ENCODE measurements at regions not wholly inside any gene's neighbourhood (a gene's known extent, or its start where the extent isn't known, plus 50 kb on each side); places are given as distances from the start of the nearest gene placed in this dataset.

DNA sequence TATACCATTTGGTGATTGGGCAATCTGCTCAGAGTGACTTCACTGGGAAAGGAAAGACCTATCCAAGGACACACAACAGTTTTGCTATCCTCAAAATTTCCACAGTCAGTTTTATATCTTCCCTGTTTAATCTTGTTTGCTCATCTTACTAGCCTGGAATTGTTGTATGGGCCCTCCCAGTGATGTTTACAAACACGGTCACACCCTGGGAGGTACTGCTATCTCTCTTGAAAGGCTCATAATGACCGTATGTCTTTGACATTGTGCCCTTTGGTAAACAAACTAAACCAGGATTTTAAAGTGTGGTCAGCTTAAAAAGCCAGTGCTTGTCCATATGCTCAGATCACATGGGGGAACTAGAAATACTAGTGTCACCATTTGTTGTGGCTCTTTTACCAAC is 277.0 kb downstream of the CDH2 start:
- H3K4me1 Mint-ChIP-seq (ENCODE audit: low read depth in 2 of 2): no peaks in the 10 kb centered on the region
- no peaks in the 10 kb centered on the region for H3K27me3 Mint-ChIP-seq
- H3K9me3 Mint-ChIP-seq: peaks cover 20% of the 10 kb centered on the region
- H3K4me3 Mint-ChIP-seq: no peak overlapping the region
- no peak overlapping the region for H3K27ac Mint-ChIP-seq
- ATAC-seq (no peak), DNase-seq (ENCODE audit: low spot score) (no peak)
- peaks cover 11% of the 10 kb centered on the region for H3K36me3 Mint-ChIP-seq

DNA sequence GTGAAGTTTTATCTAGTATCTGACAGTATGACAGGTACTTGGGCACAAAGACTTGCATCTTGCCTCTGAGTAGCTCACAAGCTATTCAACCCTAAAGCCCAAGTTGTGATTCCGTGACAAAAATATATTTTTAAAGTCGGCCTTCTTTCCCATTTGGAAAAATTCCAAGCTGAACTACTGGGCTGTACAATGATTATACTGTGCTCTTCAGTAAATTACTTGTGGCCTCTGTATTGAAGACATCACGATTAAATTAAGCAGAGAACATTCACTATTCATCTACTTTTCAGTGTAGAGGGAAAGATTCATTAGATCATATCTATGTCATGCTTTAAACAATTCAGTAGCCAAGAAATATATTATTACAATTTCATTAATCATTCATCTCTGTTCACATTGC is 282.2 kb downstream of the CDH2 start:
- DNase-seq (ENCODE audit: low spot score): no peak
- ATAC-seq: no peak
- Mint-ChIP-seq H3K36me3 (peaks cover 6% of the 10 kb centered on the region), H3K4me3 (no peak overlapping the region), H3K27ac (no peak overlapping the region), H3K9me3 (peaks cover 5% of the 10 kb centered on the region), H3K27me3 (no peaks in the 10 kb centered on the region), H3K4me1 (ENCODE audit: low read depth in 2 of 2) (no peaks in the 10 kb centered on the region)

- Mint-ChIP-seq H3K36me3 (no peaks in the 10 kb centered on the region), H3K4me3 (no peak overlapping the region), H3K27me3 (no peaks in the 10 kb centered on the region), H3K27ac (no peak overlapping the region), H3K4me1 (ENCODE audit: low read depth in 2 of 2) (no peaks in the 10 kb centered on the region), H3K9me3 (peaks cover 3% of the 10 kb centered on the region)
- no peak for ATAC-seq
- no peak for DNase-seq (ENCODE audit: low spot score)
Measured at GRCh38 chr18:27887711-27888495, 289.0 kb downstream of the CDH2 start.

- Mint-ChIP-seq H3K27me3 (no peaks in the 10 kb centered on the region), H3K27ac (no peak overlapping the region), H3K4me3 (no peak overlapping the region), H3K9me3 (peaks cover 3% of the 10 kb centered on the region), H3K36me3 (no peaks in the 10 kb centered on the region), H3K4me1 (ENCODE audit: low read depth in 2 of 2) (no peaks in the 10 kb centered on the region)
- no peak for ATAC-seq
- no peak for DNase-seq (ENCODE audit: low spot score)
Measured at GRCh38 chr18:27887287-27887686, 289.6 kb downstream of the CDH2 start.

- Mint-ChIP-seq H3K27ac (no peak overlapping the region), H3K4me1 (ENCODE audit: low read depth in 2 of 2) (no peaks in the 10 kb centered on the region), H3K27me3 (no peaks in the 10 kb centered on the region), H3K9me3 (peaks cover 10% of the 10 kb centered on the region), H3K4me3 (no peak overlapping the region), H3K36me3 (no peaks in the 10 kb centered on the region)
- DNase-seq (ENCODE audit: low spot score) (no peak), ATAC-seq (no peak)
Measured at GRCh38 chr18:27879540-27879939, 297.4 kb downstream of the CDH2 start.

DNA sequence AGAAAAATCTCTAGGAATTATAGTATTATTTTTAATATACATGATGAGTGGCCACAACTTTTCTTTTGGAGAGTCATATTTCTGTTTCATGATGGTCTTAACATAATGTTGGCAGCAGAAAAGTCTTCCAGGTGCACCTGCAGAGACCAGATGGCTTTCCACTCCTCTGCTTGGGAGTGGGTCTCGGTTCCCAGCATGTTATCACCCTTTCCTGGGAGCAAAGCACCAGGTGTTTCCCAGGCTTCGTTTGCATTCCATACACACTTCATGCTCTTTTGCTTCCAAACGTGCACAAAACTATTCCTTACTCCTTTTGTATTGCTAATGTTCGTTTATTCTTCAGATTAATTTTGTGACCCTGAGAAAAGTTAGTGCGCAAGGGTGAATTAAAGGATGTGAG is 305.2 kb downstream of the CDH2 start:
- H3K9me3 Mint-ChIP-seq: peaks cover 8% of the 10 kb centered on the region
- H3K4me3 Mint-ChIP-seq: no peak overlapping the region
- no peaks in the 10 kb centered on the region for H3K4me1 Mint-ChIP-seq (ENCODE audit: low read depth in 2 of 2)
- peaks cover 5% of the 10 kb centered on the region for H3K36me3 Mint-ChIP-seq
- DNase-seq (ENCODE audit: low spot score) (no peak), ATAC-seq (no peak)
- H3K27ac Mint-ChIP-seq: no peak overlapping the region
- H3K27me3 Mint-ChIP-seq: no peaks in the 10 kb centered on the region

DNA sequence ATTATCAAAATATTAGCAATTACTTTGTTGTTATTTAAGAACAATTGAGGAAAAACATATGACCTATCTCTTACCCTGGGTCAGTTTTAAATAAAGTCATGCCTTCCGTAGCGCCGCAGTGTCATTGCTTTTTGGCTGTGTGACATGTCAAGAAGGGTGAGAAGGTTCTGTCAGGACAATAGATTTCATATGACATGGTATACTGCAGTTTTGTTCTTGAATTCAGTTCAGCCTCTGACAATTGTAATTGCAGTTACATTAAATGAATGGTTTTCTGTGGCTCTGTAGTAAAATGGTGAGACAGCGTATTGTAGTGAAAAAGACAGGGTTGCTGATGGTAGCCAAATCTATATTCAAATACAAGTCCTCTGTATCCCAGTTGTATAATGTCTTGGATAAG is 307.2 kb downstream of the CDH2 start:
- ATAC-seq (no peak), DNase-seq (ENCODE audit: low spot score) (no peak)
- Mint-ChIP-seq H3K27me3 (no peaks in the 10 kb centered on the region), H3K9me3 (peaks cover 7% of the 10 kb centered on the region), H3K4me1 (ENCODE audit: low read depth in 2 of 2) (no peaks in the 10 kb centered on the region), H3K4me3 (no peak overlapping the region), H3K36me3 (peaks cover 5% of the 10 kb centered on the region), H3K27ac (no peak overlapping the region)

GRCh38 chr18:27865431-27865830 is 311.5 kb downstream of the CDH2 start:
- H3K4me1 Mint-ChIP-seq (ENCODE audit: low read depth in 2 of 2): no peaks in the 10 kb centered on the region

GRCh38 chr18:27863780-27864430 is 313.0 kb downstream of the CDH2 start:
- H3K27me3 Mint-ChIP-seq: no peaks in the 10 kb centered on the region
- H3K9me3 Mint-ChIP-seq: no peaks in the 10 kb centered on the region
- H3K27ac Mint-ChIP-seq: no peak overlapping the region

More at GRCh38 chr18:27865431-27865830, 311.5 kb downstream of the CDH2 start:
- Mint-ChIP-seq H3K36me3 (no peaks in the 10 kb centered on the region), H3K27ac (no peak overlapping the region), H3K27me3 (no peaks in the 10 kb centered on the region), H3K4me3 (no peak overlapping the region), H3K9me3 (no peaks in the 10 kb centered on the region)
- ATAC-seq (no peak), DNase-seq (ENCODE audit: low spot score) (no peak)

GRCh38 chr18:27862041-27862682 is 314.8 kb downstream of the CDH2 start:
- H3K9me3 Mint-ChIP-seq: peaks cover 5% of the 10 kb centered on the region
- no peaks in the 10 kb centered on the region for H3K4me1 Mint-ChIP-seq (ENCODE audit: low read depth in 2 of 2)
- no peaks in the 10 kb centered on the region for H3K27me3 Mint-ChIP-seq

More at GRCh38 chr18:27863780-27864430, 313.0 kb downstream of the CDH2 start:
- no peak overlapping the region for H3K4me3 Mint-ChIP-seq
- H3K36me3 Mint-ChIP-seq: no peaks in the 10 kb centered on the region
- DNase-seq (ENCODE audit: low spot score) (no peak), ATAC-seq (no peak)
- no peaks in the 10 kb centered on the region for H3K4me1 Mint-ChIP-seq (ENCODE audit: low read depth in 2 of 2)

DNA sequence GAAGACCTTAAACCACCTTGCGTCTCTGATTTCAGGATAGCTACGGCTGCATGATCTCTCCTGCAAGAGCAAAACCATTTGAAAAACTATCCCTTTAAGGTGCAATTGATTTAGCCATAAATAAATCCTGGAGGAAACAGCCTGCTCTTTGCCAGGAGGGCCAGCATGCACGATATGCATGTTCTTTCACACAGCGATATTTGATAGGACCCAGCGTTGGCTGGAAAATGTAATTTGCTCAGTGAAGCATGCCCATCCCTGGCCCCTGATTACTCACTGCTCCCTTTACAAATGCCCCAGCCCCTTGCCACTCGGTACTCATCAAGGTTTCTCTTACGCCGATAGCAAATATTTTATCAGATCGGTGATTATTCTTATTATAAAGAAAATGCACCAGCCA is 315.4 kb downstream of the CDH2 start:
- DNase-seq (ENCODE audit: low spot score): no peak
- Mint-ChIP-seq H3K27me3 (no peaks in the 10 kb centered on the region), H3K9me3 (peaks cover 5% of the 10 kb centered on the region), H3K27ac (no peak overlapping the region), H3K4me1 (ENCODE audit: low read depth in 2 of 2) (no peaks in the 10 kb centered on the region), H3K36me3 (no peaks in the 10 kb centered on the region), H3K4me3 (no peak overlapping the region)
- no peak for ATAC-seq

More at GRCh38 chr18:27862041-27862682, 314.8 kb downstream of the CDH2 start:
- no peak for ATAC-seq
- no peak overlapping the region for H3K4me3 Mint-ChIP-seq
- no peak for DNase-seq (ENCODE audit: low spot score)
- no peaks in the 10 kb centered on the region for H3K36me3 Mint-ChIP-seq
- H3K27ac Mint-ChIP-seq: no peak overlapping the region

GRCh38 chr18:27860701-27861107 is 316.2 kb downstream of the CDH2 start:
- no peak for DNase-seq (ENCODE audit: low spot score)
- no peak overlapping the region for H3K27ac Mint-ChIP-seq
- no peaks in the 10 kb centered on the region for H3K27me3 Mint-ChIP-seq
- no peak overlapping the region for H3K4me3 Mint-ChIP-seq
- no peaks in the 10 kb centered on the region for H3K36me3 Mint-ChIP-seq
- no peaks in the 10 kb centered on the region for H3K4me1 Mint-ChIP-seq (ENCODE audit: low read depth in 2 of 2)
- H3K9me3 Mint-ChIP-seq: peaks cover 5% of the 10 kb centered on the region
- no peak for ATAC-seq

GRCh38 chr18:27860011-27860410 is 316.9 kb downstream of the CDH2 start:
- no peaks in the 10 kb centered on the region for H3K4me1 Mint-ChIP-seq (ENCODE audit: low read depth in 2 of 2)
- H3K9me3 Mint-ChIP-seq: peaks cover 5% of the 10 kb centered on the region
- no peak overlapping the region for H3K27ac Mint-ChIP-seq
- DNase-seq (ENCODE audit: low spot score) (no peak), ATAC-seq (no peak)
- H3K27me3 Mint-ChIP-seq: no peaks in the 10 kb centered on the region
- H3K4me3 Mint-ChIP-seq: no peak overlapping the region
- no peaks in the 10 kb centered on the region for H3K36me3 Mint-ChIP-seq

GRCh38 chr18:27856820-27857219 is 320.1 kb downstream of the CDH2 start:
- H3K9me3 Mint-ChIP-seq: peaks cover 5% of the 10 kb centered on the region
- H3K27me3 Mint-ChIP-seq: no peaks in the 10 kb centered on the region
- no peaks in the 10 kb centered on the region for H3K4me1 Mint-ChIP-seq (ENCODE audit: low read depth in 2 of 2)
- H3K36me3 Mint-ChIP-seq: no peaks in the 10 kb centered on the region
- ATAC-seq (no peak), DNase-seq (ENCODE audit: low spot score) (no peak)
- no peak overlapping the region for H3K27ac Mint-ChIP-seq
- no peak overlapping the region for H3K4me3 Mint-ChIP-seq
